ENCODE measurements at regions not wholly inside any gene's neighbourhood (a gene's known extent, or its start where the extent isn't known, plus 50 kb on each side); places are given as distances from the start of the nearest gene placed in this dataset.

GRCh38 chr12:89880690-89881350, 172.2 kb upstream of the ATP2B1 start:
- Histone ChIP-seq H3K36me3 (ENCODE audit: insufficient read depth, low read length) (no peaks in the 10 kb centered on the region), H3K9me3 (ENCODE audit: low read depth, low read length) (no peaks in the 10 kb centered on the region), H3K4me3 (no peak overlapping the region), H3K27ac (no peak overlapping the region), H3K9ac (ENCODE audit: insufficient read length) (no peak overlapping the region)
- TF ChIP-seq EZH2 (IDR thresholded peaks at IDR 0.05) (no peak), FOXP2 (optimal IDR thresholded peaks at IDR 0.05; ENCODE audit: control extremely low read depth, extremely low read length, insufficient read depth) (no peak), POLR2AphosphoS5 (IDR thresholded peaks at IDR 0.05; ENCODE audit: borderline replicate concordance, low read depth, low read length) (no peak)
- no peak for DNase-seq (ENCODE audit: low read depth, low spot score)

- DNase-seq (ENCODE audit: low read depth, low spot score): no peak
- H3K4me3 ChIP-seq: no peak overlapping the region
- H3K36me3 ChIP-seq (ENCODE audit: insufficient read depth, low read length): no peaks in the 10 kb centered on the region
- no peaks in the 10 kb centered on the region for H3K9me3 ChIP-seq (ENCODE audit: low read depth, low read length)
- H3K9ac ChIP-seq (ENCODE audit: insufficient read length): no peak overlapping the region
- TF ChIP-seq EZH2 (IDR thresholded peaks at IDR 0.05) (no peak), FOXP2 (optimal IDR thresholded peaks at IDR 0.05; ENCODE audit: control extremely low read depth, extremely low read length, insufficient read depth) (no peak), POLR2AphosphoS5 (IDR thresholded peaks at IDR 0.05; ENCODE audit: borderline replicate concordance, low read depth, low read length) (no peak)
- no peak overlapping the region for H3K27ac ChIP-seq
Measured at GRCh38 chr12:89879766-89880165, 171.1 kb upstream of the ATP2B1 start.

GRCh38 chr12:89878950-89879349, 170.3 kb upstream of the ATP2B1 start:
- DNase-seq (ENCODE audit: low read depth, low spot score): no peak
- Histone ChIP-seq H3K9me3 (ENCODE audit: low read depth, low read length) (no peaks in the 10 kb centered on the region), H3K9ac (ENCODE audit: insufficient read length) (no peak overlapping the region), H3K36me3 (ENCODE audit: insufficient read depth, low read length) (no peaks in the 10 kb centered on the region), H3K27ac (no peak overlapping the region), H3K4me3 (no peak overlapping the region)
- TF ChIP-seq EZH2 (IDR thresholded peaks at IDR 0.05) (no peak), FOXP2 (optimal IDR thresholded peaks at IDR 0.05; ENCODE audit: control extremely low read depth, extremely low read length, insufficient read depth) (no peak), POLR2AphosphoS5 (IDR thresholded peaks at IDR 0.05; ENCODE audit: borderline replicate concordance, low read depth, low read length) (no peak)

- Histone ChIP-seq H3K36me3 (ENCODE audit: insufficient read depth, low read length) (no peaks in the 10 kb centered on the region), H3K9me3 (ENCODE audit: low read depth, low read length) (no peaks in the 10 kb centered on the region), H3K27ac (no peak overlapping the region), H3K4me3 (no peak overlapping the region), H3K9ac (ENCODE audit: insufficient read length) (no peak overlapping the region)
- no peak for DNase-seq (ENCODE audit: low read depth, low spot score)
- no peak for TF ChIP-seq POLR2AphosphoS5 (IDR thresholded peaks at IDR 0.05; ENCODE audit: borderline replicate concordance, low read depth, low read length)
- no peak for TF ChIP-seq EZH2 (IDR thresholded peaks at IDR 0.05)
- no peak for TF ChIP-seq FOXP2 (optimal IDR thresholded peaks at IDR 0.05; ENCODE audit: control extremely low read depth, extremely low read length, insufficient read depth)
Measured at GRCh38 chr12:89878327-89878726, 169.7 kb upstream of the ATP2B1 start.

- no peak overlapping the region for H3K27ac ChIP-seq
Measured at GRCh38 chr12:89877671-89878070, 169.0 kb upstream of the ATP2B1 start.

GRCh38 chr12:89877136-89877535, 168.5 kb upstream of the ATP2B1 start:
- no peak overlapping the region for H3K9ac ChIP-seq (ENCODE audit: insufficient read length)
- no peak overlapping the region for H3K4me3 ChIP-seq
- no peak for DNase-seq (ENCODE audit: low read depth, low spot score)
- H3K9me3 ChIP-seq (ENCODE audit: low read depth, low read length): no peaks in the 10 kb centered on the region
- H3K36me3 ChIP-seq (ENCODE audit: insufficient read depth, low read length): no peaks in the 10 kb centered on the region
- TF ChIP-seq EZH2 (IDR thresholded peaks at IDR 0.05) (no peak), POLR2AphosphoS5 (IDR thresholded peaks at IDR 0.05; ENCODE audit: borderline replicate concordance, low read depth, low read length) (no peak), FOXP2 (optimal IDR thresholded peaks at IDR 0.05; ENCODE audit: control extremely low read depth, extremely low read length, insufficient read depth) (no peak)
- no peak overlapping the region for H3K27ac ChIP-seq

More at GRCh38 chr12:89877671-89878070, 169.0 kb upstream of the ATP2B1 start:
- no peak overlapping the region for H3K9ac ChIP-seq (ENCODE audit: insufficient read length)
- DNase-seq (ENCODE audit: low read depth, low spot score): no peak
- TF ChIP-seq EZH2 (IDR thresholded peaks at IDR 0.05) (no peak), POLR2AphosphoS5 (IDR thresholded peaks at IDR 0.05; ENCODE audit: borderline replicate concordance, low read depth, low read length) (no peak), FOXP2 (optimal IDR thresholded peaks at IDR 0.05; ENCODE audit: control extremely low read depth, extremely low read length, insufficient read depth) (no peak)
- no peaks in the 10 kb centered on the region for H3K36me3 ChIP-seq (ENCODE audit: insufficient read depth, low read length)
- H3K4me3 ChIP-seq: no peak overlapping the region
- no peaks in the 10 kb centered on the region for H3K9me3 ChIP-seq (ENCODE audit: low read depth, low read length)

- no peaks in the 10 kb centered on the region for H3K36me3 ChIP-seq (ENCODE audit: insufficient read depth, low read length)
- no peaks in the 10 kb centered on the region for H3K9me3 ChIP-seq (ENCODE audit: low read depth, low read length)
- no peak overlapping the region for H3K27ac ChIP-seq
- TF ChIP-seq EZH2 (IDR thresholded peaks at IDR 0.05) (no peak), FOXP2 (optimal IDR thresholded peaks at IDR 0.05; ENCODE audit: control extremely low read depth, extremely low read length, insufficient read depth) (no peak), POLR2AphosphoS5 (IDR thresholded peaks at IDR 0.05; ENCODE audit: borderline replicate concordance, low read depth, low read length) (no peak)
- no peak overlapping the region for H3K4me3 ChIP-seq
- no peak for DNase-seq (ENCODE audit: low read depth, low spot score)
- no peak overlapping the region for H3K9ac ChIP-seq (ENCODE audit: insufficient read length)
Measured at GRCh38 chr12:89875809-89876208, 167.2 kb upstream of the ATP2B1 start.

GRCh38 chr12:89875225-89875624, 166.6 kb upstream of the ATP2B1 start:
- Histone ChIP-seq H3K9ac (ENCODE audit: insufficient read length) (no peak overlapping the region), H3K27ac (no peak overlapping the region), H3K36me3 (ENCODE audit: insufficient read depth, low read length) (no peaks in the 10 kb centered on the region), H3K4me3 (no peak overlapping the region), H3K9me3 (ENCODE audit: low read depth, low read length) (no peaks in the 10 kb centered on the region)
- no peak for DNase-seq (ENCODE audit: low read depth, low spot score)
- TF ChIP-seq POLR2AphosphoS5 (IDR thresholded peaks at IDR 0.05; ENCODE audit: borderline replicate concordance, low read depth, low read length) (no peak), EZH2 (IDR thresholded peaks at IDR 0.05) (no peak), FOXP2 (optimal IDR thresholded peaks at IDR 0.05; ENCODE audit: control extremely low read depth, extremely low read length, insufficient read depth) (no peak)

GRCh38 chr12:89874146-89874545, 165.5 kb upstream of the ATP2B1 start:
- no peak overlapping the region for H3K4me3 ChIP-seq
- H3K27ac ChIP-seq: no peak overlapping the region
- H3K9ac ChIP-seq (ENCODE audit: insufficient read length): no peak overlapping the region
- no peaks in the 10 kb centered on the region for H3K9me3 ChIP-seq (ENCODE audit: low read depth, low read length)
- no peak for TF ChIP-seq EZH2 (IDR thresholded peaks at IDR 0.05)
- no peak for TF ChIP-seq POLR2AphosphoS5 (IDR thresholded peaks at IDR 0.05; ENCODE audit: borderline replicate concordance, low read depth, low read length)
- no peak for TF ChIP-seq FOXP2 (optimal IDR thresholded peaks at IDR 0.05; ENCODE audit: control extremely low read depth, extremely low read length, insufficient read depth)
- no peak for DNase-seq (ENCODE audit: low read depth, low spot score)
- H3K36me3 ChIP-seq (ENCODE audit: insufficient read depth, low read length): no peaks in the 10 kb centered on the region
